ENCODE measurements at regions not wholly inside any gene's neighbourhood (a gene's known extent, or its start where the extent isn't known, plus 50 kb on each side); places are given as distances from the start of the nearest gene placed in this dataset.

GRCh38 chr3:153633407-153633806 is 471.4 kb downstream of the RAP2B start:
- TF ChIP-seq, protein P1, sequence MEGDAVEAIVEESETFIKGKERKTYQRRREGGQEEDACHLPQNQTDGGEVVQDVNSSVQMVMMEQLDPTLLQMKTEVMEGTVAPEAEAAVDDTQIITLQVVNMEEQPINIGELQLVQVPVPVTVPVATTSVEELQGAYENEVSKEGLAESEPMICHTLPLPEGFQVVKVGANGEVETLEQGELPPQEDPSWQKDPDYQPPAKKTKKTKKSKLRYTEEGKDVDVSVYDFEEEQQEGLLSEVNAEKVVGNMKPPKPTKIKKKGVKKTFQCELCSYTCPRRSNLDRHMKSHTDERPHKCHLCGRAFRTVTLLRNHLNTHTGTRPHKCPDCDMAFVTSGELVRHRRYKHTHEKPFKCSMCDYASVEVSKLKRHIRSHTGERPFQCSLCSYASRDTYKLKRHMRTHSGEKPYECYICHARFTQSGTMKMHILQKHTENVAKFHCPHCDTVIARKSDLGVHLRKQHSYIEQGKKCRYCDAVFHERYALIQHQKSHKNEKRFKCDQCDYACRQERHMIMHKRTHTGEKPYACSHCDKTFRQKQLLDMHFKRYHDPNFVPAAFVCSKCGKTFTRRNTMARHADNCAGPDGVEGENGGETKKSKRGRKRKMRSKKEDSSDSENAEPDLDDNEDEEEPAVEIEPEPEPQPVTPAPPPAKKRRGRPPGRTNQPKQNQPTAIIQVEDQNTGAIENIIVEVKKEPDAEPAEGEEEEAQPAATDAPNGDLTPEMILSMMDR (IDR thresholded peaks at IDR 0.05) = no peak
- no peak for TF ChIP-seq POLR2AphosphoS5 (IDR thresholded peaks at IDR 0.05; ENCODE audit: low read depth, low read length)
- TF ChIP-seq, protein P2, sequence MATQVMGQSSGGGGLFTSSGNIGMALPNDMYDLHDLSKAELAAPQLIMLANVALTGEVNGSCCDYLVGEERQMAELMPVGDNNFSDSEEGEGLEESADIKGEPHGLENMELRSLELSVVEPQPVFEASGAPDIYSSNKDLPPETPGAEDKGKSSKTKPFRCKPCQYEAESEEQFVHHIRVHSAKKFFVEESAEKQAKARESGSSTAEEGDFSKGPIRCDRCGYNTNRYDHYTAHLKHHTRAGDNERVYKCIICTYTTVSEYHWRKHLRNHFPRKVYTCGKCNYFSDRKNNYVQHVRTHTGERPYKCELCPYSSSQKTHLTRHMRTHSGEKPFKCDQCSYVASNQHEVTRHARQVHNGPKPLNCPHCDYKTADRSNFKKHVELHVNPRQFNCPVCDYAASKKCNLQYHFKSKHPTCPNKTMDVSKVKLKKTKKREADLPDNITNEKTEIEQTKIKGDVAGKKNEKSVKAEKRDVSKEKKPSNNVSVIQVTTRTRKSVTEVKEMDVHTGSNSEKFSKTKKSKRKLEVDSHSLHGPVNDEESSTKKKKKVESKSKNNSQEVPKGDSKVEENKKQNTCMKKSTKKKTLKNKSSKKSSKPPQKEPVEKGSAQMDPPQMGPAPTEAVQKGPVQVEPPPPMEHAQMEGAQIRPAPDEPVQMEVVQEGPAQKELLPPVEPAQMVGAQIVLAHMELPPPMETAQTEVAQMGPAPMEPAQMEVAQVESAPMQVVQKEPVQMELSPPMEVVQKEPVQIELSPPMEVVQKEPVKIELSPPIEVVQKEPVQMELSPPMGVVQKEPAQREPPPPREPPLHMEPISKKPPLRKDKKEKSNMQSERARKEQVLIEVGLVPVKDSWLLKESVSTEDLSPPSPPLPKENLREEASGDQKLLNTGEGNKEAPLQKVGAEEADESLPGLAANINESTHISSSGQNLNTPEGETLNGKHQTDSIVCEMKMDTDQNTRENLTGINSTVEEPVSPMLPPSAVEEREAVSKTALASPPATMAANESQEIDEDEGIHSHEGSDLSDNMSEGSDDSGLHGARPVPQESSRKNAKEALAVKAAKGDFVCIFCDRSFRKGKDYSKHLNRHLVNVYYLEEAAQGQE (IDR thresholded peaks at IDR 0.05; ENCODE audit: insufficient read depth in 1 of 2, low read depth in 2 of 2, low read length in 1 of 2) = no peak

All from Panc1 (cell line).